Panc1 (cell line): ENCODE measurements at regions not wholly inside any gene's neighbourhood (a gene's known extent, or its start where the extent isn't known, plus 50 kb on each side); places are given as distances from the start of the nearest gene placed in this dataset.

Experiments used
- POLR2AphosphoS5 ChIP-seq: IDR thresholded peaks from 2 replicates; pipeline ENCODE4 v1.6.1; 2012; ENCODE audit warnings: mild to moderate bottlenecking, low read depth, low read length, moderate library complexity
- REST ChIP-seq, 2 experiments: IDR thresholded peaks; 2 replicates each; pipeline ENCODE4 v1.6.1; 2011 to 2012; ENCODE audit warnings: low read depth in 2 of 2, control low read depth in 1 of 2, low read length in 1 of 2, mild to moderate bottlenecking in 1 of 2, moderate library complexity in 1 of 2; ENCODE audit not compliant: insufficient read depth in 1 of 2
- TCF7L2 ChIP-seq: IDR thresholded peaks from 2 replicates; pipeline ENCODE4 v1.6.1; 2011; ENCODE audit warnings: mild to moderate bottlenecking, low read depth, low read length, inconsistent platforms
- TF ChIP-seq, protein P1 (sequence below): fragments of 450-650 bp; IDR thresholded peaks from 2 replicates; pipeline ENCODE4 v1.5.1; 2017; ENCODE audit warnings: mild to moderate bottlenecking

- TF ChIP-seq, protein P1, sequence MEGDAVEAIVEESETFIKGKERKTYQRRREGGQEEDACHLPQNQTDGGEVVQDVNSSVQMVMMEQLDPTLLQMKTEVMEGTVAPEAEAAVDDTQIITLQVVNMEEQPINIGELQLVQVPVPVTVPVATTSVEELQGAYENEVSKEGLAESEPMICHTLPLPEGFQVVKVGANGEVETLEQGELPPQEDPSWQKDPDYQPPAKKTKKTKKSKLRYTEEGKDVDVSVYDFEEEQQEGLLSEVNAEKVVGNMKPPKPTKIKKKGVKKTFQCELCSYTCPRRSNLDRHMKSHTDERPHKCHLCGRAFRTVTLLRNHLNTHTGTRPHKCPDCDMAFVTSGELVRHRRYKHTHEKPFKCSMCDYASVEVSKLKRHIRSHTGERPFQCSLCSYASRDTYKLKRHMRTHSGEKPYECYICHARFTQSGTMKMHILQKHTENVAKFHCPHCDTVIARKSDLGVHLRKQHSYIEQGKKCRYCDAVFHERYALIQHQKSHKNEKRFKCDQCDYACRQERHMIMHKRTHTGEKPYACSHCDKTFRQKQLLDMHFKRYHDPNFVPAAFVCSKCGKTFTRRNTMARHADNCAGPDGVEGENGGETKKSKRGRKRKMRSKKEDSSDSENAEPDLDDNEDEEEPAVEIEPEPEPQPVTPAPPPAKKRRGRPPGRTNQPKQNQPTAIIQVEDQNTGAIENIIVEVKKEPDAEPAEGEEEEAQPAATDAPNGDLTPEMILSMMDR, result no peak
- no peak for TF ChIP-seq POLR2AphosphoS5
- TF ChIP-seq REST (IDR thresholded peaks at IDR 0.05; ENCODE audit: insufficient read depth in 1 of 2, low read depth in 2 of 2, low read length in 1 of 2), result no peak
- TF ChIP-seq TCF7L2, result no peak
Measured at GRCh38 chr13:90039516-90039915, 1308.0 kb upstream of the MIR17HG start.
